ENCODE measurements at regions not wholly inside any gene's neighbourhood (a gene's known extent, or its start where the extent isn't known, plus 50 kb on each side); places are given as distances from the start of the nearest gene placed in this dataset.
"Not testable (repeated sequence)": the region's sequence is repeated elsewhere in the genome, so short reads cannot be mapped to it uniquely, and the experiment has no call there.

- no peak for DNase-seq
These were observed 870.6 kb upstream of the LRRC4C start for GRCh38 chr11:42329929-42330565.

GRCh38 chr11:42337786-42338455 lies 878.5 kb upstream of the LRRC4C start:
- DNase-seq: no peak

GRCh38 chr11:42344204-42344792 lies 884.8 kb upstream of the LRRC4C start:
- no peak for DNase-seq

- no peak for DNase-seq
These were observed 886.5 kb upstream of the LRRC4C start for GRCh38 chr11:42345933-42346332.

GRCh38 chr11:42363701-42364100 lies 904.2 kb upstream of the LRRC4C start:
- no peak for DNase-seq

- DNase-seq: no peak
These were observed 921.7 kb upstream of the API5 start for GRCh38 chr11:42390116-42390515.

GRCh38 chr11:42397483-42397882 lies 914.3 kb upstream of the API5 start:
- DNase-seq: no peak

GRCh38 chr11:42407341-42407740 lies 904.5 kb upstream of the API5 start:
- DNase-seq: no peak

- no peak for DNase-seq
These were observed 901.4 kb upstream of the API5 start for GRCh38 chr11:42410251-42410955.

GRCh38 chr11:42412590-42412989 lies 899.2 kb upstream of the API5 start:
- DNase-seq: no peak

- no peak for DNase-seq
These were observed 894.1 kb upstream of the API5 start for GRCh38 chr11:42417691-42418090.

GRCh38 chr11:42422090-42422489 lies 889.7 kb upstream of the API5 start:
- no peak for DNase-seq

GRCh38 chr11:42434911-42435310 lies 876.9 kb upstream of the API5 start:
- DNase-seq: not testable (repeated sequence)

GRCh38 chr11:42444406-42444805 lies 867.4 kb upstream of the API5 start:
- DNase-seq: no peak

- DNase-seq: no peak
These were observed 849.1 kb upstream of the API5 start for GRCh38 chr11:42462558-42463310.

- no peak for DNase-seq
These were observed 846.2 kb upstream of the API5 start for GRCh38 chr11:42465623-42466022.

- no peak for DNase-seq
These were observed 838.7 kb upstream of the API5 start for GRCh38 chr11:42473106-42473505.

- no peak for DNase-seq
These were observed 829.0 kb upstream of the API5 start for GRCh38 chr11:42482822-42483221.

- no peak for DNase-seq
These were observed 821.3 kb upstream of the API5 start for GRCh38 chr11:42490506-42490905.

- no peak for DNase-seq
These were observed 817.3 kb upstream of the API5 start for GRCh38 chr11:42494459-42494858.

- DNase-seq: no peak
These were observed 812.8 kb upstream of the API5 start for GRCh38 chr11:42498971-42499370.

- DNase-seq: no peak
These were observed 809.6 kb upstream of the API5 start for GRCh38 chr11:42502151-42502550.

- DNase-seq: no peak
These were observed 789.8 kb upstream of the API5 start for GRCh38 chr11:42521994-42522393.

All from activated T-cell treated with anti-CD3 and anti-CD28 coated beads, Interleukin-2, amount 50 U/mL, for 48 hours (primary cell).